ENCODE measurements at regions not wholly inside any gene's neighbourhood (a gene's known extent, or its start where the extent isn't known, plus 50 kb on each side); places are given as distances from the start of the nearest gene placed in this dataset.

- TF ChIP-seq, protein P1, sequence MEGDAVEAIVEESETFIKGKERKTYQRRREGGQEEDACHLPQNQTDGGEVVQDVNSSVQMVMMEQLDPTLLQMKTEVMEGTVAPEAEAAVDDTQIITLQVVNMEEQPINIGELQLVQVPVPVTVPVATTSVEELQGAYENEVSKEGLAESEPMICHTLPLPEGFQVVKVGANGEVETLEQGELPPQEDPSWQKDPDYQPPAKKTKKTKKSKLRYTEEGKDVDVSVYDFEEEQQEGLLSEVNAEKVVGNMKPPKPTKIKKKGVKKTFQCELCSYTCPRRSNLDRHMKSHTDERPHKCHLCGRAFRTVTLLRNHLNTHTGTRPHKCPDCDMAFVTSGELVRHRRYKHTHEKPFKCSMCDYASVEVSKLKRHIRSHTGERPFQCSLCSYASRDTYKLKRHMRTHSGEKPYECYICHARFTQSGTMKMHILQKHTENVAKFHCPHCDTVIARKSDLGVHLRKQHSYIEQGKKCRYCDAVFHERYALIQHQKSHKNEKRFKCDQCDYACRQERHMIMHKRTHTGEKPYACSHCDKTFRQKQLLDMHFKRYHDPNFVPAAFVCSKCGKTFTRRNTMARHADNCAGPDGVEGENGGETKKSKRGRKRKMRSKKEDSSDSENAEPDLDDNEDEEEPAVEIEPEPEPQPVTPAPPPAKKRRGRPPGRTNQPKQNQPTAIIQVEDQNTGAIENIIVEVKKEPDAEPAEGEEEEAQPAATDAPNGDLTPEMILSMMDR (IDR thresholded peaks at IDR 0.05; ENCODE audit: low read depth, low read length, missing control alignments) = no peak
- DNase-seq (ENCODE audit: low read depth) = no peak
- H3K4me3 ChIP-seq (ENCODE audit: low read depth, low read length) = no peak overlapping the region
Observed at GRCh38 chr13:61258185-61258584, 157.5 kb downstream of the PCDH20 start.

DNA sequence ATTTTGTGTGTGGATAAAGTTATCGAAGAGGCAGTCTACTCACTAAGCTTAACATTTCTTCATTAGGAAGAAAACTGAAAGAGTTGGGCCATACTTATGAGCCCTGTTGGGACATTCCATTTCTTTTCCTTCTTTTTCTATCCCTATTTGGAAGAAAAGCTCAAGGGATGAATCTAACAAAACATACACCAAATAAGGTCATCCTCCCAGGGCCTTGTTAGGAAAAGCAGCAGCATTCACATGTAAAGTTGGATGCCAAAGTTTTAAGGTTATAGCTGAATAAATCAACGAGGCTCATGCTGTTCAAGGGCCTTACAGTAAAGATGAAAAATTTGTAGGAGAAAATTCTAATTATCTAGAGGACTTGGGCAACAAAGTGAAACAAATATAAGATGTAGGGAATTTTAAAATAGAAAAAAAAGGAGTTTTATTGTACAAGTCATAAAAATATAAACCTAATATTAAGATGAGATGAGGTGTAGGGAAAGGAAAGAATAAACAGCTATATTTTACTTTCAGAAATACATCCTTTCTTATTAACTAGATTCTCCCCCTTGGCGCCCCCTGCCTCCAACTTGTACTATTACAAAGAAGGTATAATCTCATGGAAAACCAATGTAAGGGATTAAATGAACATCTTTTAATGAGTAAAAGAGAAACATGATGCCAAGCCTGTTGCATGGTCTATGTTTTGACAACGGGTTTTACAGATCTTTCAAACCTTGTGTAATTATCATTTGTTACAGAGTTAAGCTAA, 160.4 kb downstream of the PCDH20 start:
- H3K4me3 ChIP-seq (ENCODE audit: low read depth, low read length) = no peak overlapping the region
- TF ChIP-seq, protein P1 (IDR thresholded peaks at IDR 0.05; ENCODE audit: low read depth, low read length, missing control alignments) = no peak
- no peak for DNase-seq (ENCODE audit: low read depth)

- no peak overlapping the region for H3K4me3 ChIP-seq (ENCODE audit: low read depth, low read length)
- TF ChIP-seq, protein P1 (IDR thresholded peaks at IDR 0.05; ENCODE audit: low read depth, low read length, missing control alignments) = no peak
- no peak for DNase-seq (ENCODE audit: low read depth)
Observed at GRCh38 chr13:61253105-61253877, 162.4 kb downstream of the PCDH20 start.

- no peak for DNase-seq (ENCODE audit: low read depth)
- TF ChIP-seq, protein P1 (IDR thresholded peaks at IDR 0.05; ENCODE audit: low read depth, low read length, missing control alignments) = no peak
- H3K4me3 ChIP-seq (ENCODE audit: low read depth, low read length) = no peak overlapping the region
Observed at GRCh38 chr13:61252213-61252612, 163.4 kb downstream of the PCDH20 start.

- TF ChIP-seq, protein P1 (IDR thresholded peaks at IDR 0.05; ENCODE audit: low read depth, low read length, missing control alignments) = peak; percentile 5
- no peak overlapping the region for H3K4me3 ChIP-seq (ENCODE audit: low read depth, low read length)
- no peak for DNase-seq (ENCODE audit: low read depth)
Observed at GRCh38 chr13:61247149-61247936, 168.3 kb downstream of the PCDH20 start.

DNA sequence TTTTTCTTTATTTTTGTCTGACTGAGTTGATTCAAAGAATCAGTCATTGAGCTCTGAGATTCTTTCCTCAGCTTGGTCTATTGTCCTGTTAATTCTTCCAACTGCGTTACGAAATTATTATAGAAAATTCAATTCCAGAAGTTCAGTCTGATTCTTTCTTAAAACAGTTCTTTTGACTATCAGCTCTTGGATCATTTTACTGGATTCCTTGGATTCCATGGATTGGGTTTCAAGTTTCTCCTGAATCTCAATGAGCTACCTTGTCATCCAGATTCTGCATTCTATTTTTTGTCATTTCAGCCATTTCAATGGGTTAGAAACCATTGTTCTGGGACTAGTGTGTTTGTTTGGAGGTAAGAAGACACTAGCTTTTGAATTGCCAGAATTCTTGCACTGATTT, 169.3 kb downstream of the PCDH20 start:
- H3K4me3 ChIP-seq (ENCODE audit: low read depth, low read length) = no peak overlapping the region
- TF ChIP-seq, protein P1 (IDR thresholded peaks at IDR 0.05; ENCODE audit: low read depth, low read length, missing control alignments) = no peak
- DNase-seq (ENCODE audit: low read depth) = no peak
